GM12878 (cell line): ENCODE measurements at regions not wholly inside any gene's neighbourhood (a gene's known extent, or its start where the extent isn't known, plus 50 kb on each side); places are given as distances from the start of the nearest gene placed in this dataset.

ENCODE experiments used
- ATAC-seq: fragments of 200-7000 bp; cut with Tn5 transposase; 3 replicates; pipeline ENCODE4 v1.9.1; 2020; ENCODE audit warnings: mild to moderate bottlenecking, moderate library complexity
- BruUV-seq: library from RNA; stranded (reverse); fragments of 400-500 nt; replicated peaks from 2 replicates; lab custom pipeline; 2021; lab: Mats Ljungman, UMichigan
- CTCF ChIA-PET: fragments of 300-600 bp; sonication (Branson Sonifier 250); formaldehyde crosslinking; extraction: SDS; loops from one replicate; lab custom pipeline; 2021; ENCODE audit warnings: inconsistent platforms; lab: Yijun Ruan, JAX
- POLR2A ChIA-PET: fragments of 350-600 bp; formaldehyde crosslinking; extraction: SDS; loops from one replicate; lab custom pipeline; 2021; ENCODE audit warnings: inconsistent platforms; lab: Charles Lee
- RAD21 ChIA-PET: fragments of 300-600 bp; sonication (Branson Sonifier 250); formaldehyde crosslinking; loops from one replicate; lab custom pipeline; 2023; ENCODE audit warnings: antibody characterized with exemption; ENCODE audit not compliant: unreplicated experiment; lab: Charles Lee
- SMC1A ChIA-PET: fragments of 300-600 bp; sonication (Branson Sonifier 250); formaldehyde crosslinking; loops from one replicate; lab custom pipeline; 2023; ENCODE audit not compliant: unreplicated experiment, uncharacterized antibody; lab: Charles Lee
- DNase-seq: peaks from one replicate; pipeline ENCODE4 v3.0.0-alpha.2; 2011; ENCODE audit warnings: low read depth, low spot score
- FAIRE-seq: peaks from 3 replicates; lab custom pipeline; 2011; peaks lifted over from hg19 to GRCh38; lab: Jason Lieb, UNC
- H2AFZ ChIP-seq: 2 replicates; pipeline ENCODE4 v1.6.0; 2011; ENCODE audit warnings: low read depth, low read length, control low read depth; ENCODE audit not compliant: control insufficient read depth
- H3K27ac ChIP-seq: 2 replicates; pipeline ENCODE4 v1.5.1; 2011; ENCODE audit warnings: control low read depth; ENCODE audit not compliant: control insufficient read depth, insufficient read depth
- H3K27me3 ChIP-seq, 2 experiments: replicated peaks in 1 of 2; 2 replicates each; pipeline versions ENCODE4 v1.6.0 to v1.6.1; 2011; ENCODE audit warnings: low read length in 1 of 2; ENCODE audit not compliant: control insufficient read depth in 2 of 2, insufficient read depth in 2 of 2
- H3K36me3 ChIP-seq, 2 experiments: 2 replicates each; pipeline ENCODE4 v1.5.1; 2011; ENCODE audit warnings: low read length in 1 of 2; ENCODE audit not compliant: control insufficient read depth in 2 of 2, insufficient read depth in 2 of 2
- H3K4me1 ChIP-seq: 2 replicates; pipeline ENCODE4 v1.6.1; 2011; ENCODE audit warnings: mild to moderate bottlenecking, low read length, moderate library complexity, mixed read lengths; ENCODE audit not compliant: control insufficient read depth, insufficient read depth
- H3K4me2 ChIP-seq: 2 replicates; pipeline ENCODE4 v1.6.0; 2011; ENCODE audit warnings: control low read depth; ENCODE audit not compliant: control insufficient read depth, insufficient read depth
- H3K4me3 ChIP-seq: fragments of 200-600 bp; sonication (generic); 2 replicates; pipeline ENCODE4 v1.5.1; 2016
- H3K79me2 ChIP-seq: 2 replicates; pipeline ENCODE4 v1.6.0; 2011; ENCODE audit warnings: low read length; ENCODE audit not compliant: control insufficient read depth, insufficient read depth
- H3K9ac ChIP-seq: 2 replicates; pipeline ENCODE4 v1.8.0; 2011; ENCODE audit warnings: low read length, control low read depth, mixed read lengths; ENCODE audit not compliant: control insufficient read depth, insufficient read depth
- H3K9me3 ChIP-seq: replicated peaks from 3 replicates; pipeline ENCODE4 v1.5.1; 2011; ENCODE audit warnings: mild to moderate bottlenecking, low read length; ENCODE audit not compliant: control insufficient read depth, insufficient read depth
- H4K20me1 ChIP-seq: 2 replicates; pipeline ENCODE4 v1.6.0; 2011; ENCODE audit not compliant: control insufficient read depth, insufficient read depth
- CBX3 ChIP-seq: fragments of 200-600 bp; sonication (generic); IDR thresholded peaks from 2 replicates; pipeline ENCODE4 v1.6.1; 2016; ENCODE audit warnings: low read depth, borderline replicate concordance
- CHD2 ChIP-seq: IDR thresholded peaks from 2 replicates; pipeline ENCODE4 v1.6.1; 2011; ENCODE audit warnings: low read depth, low read length, improper control_type of control experiment, borderline replicate concordance
- E2F8 ChIP-seq: fragments of 450-650 bp; IDR thresholded peaks from 2 replicates; pipeline ENCODE4 v1.6.1; 2018; ENCODE audit warnings: mild to moderate bottlenecking, low read depth, moderate library complexity; ENCODE audit not compliant: partially characterized antibody
- JUND ChIP-seq: IDR thresholded peaks from 2 replicates; pipeline ENCODE4 v1.6.1; 2012; ENCODE audit warnings: low read depth, mild to moderate bottlenecking, low read length, improper control_type of control experiment, moderate library complexity
- KAT2A ChIP-seq: conservative IDR thresholded peaks from 2 replicates; pipeline ENCODE4 v1.6.1; 2011; ENCODE audit warnings: low read depth, low read length; ENCODE audit not compliant: control insufficient read depth
- MEF2B ChIP-seq: fragments of 450-650 bp; IDR thresholded peaks from 2 replicates; pipeline ENCODE4 v1.6.1; 2018; ENCODE audit warnings: mild to moderate bottlenecking, moderate library complexity; ENCODE audit not compliant: partially characterized antibody, poor library complexity, severe bottlenecking
- MYB ChIP-seq: fragments of 150-350 bp; IDR thresholded peaks from 2 replicates; pipeline ENCODE4 v1.6.1; 2014; ENCODE audit warnings: mild to moderate bottlenecking, low read depth, low read length, borderline replicate concordance
- MYC ChIP-seq: IDR thresholded peaks from 2 replicates; pipeline ENCODE4 v1.6.1; 2011; ENCODE audit warnings: mild to moderate bottlenecking, low read length, moderate library complexity, inconsistent platforms; ENCODE audit not compliant: insufficient read depth, insufficient replicate concordance, insufficient read length, severe bottlenecking
- POU2F2 ChIP-seq: IDR thresholded peaks from 3 replicates; pipeline ENCODE4 v1.6.1; 2011; ENCODE audit warnings: low read depth, mild to moderate bottlenecking, low read length, borderline replicate concordance
- RCOR1 ChIP-seq: conservative IDR thresholded peaks from 2 replicates; pipeline ENCODE4 v1.6.1; 2012; ENCODE audit warnings: low read depth, low read length, improper control_type of control experiment
- SPI1 ChIP-seq: IDR thresholded peaks from 2 replicates; pipeline ENCODE4 v1.6.1; 2011; ENCODE audit warnings: low read depth, mild to moderate bottlenecking, low read length, moderate library complexity, borderline replicate concordance; ENCODE audit not compliant: insufficient read depth
- YBX1 ChIP-seq: fragments of 450-650 bp; IDR thresholded peaks from 2 replicates; pipeline ENCODE4 v1.6.1; 2016; ENCODE audit warnings: antibody characterized with exemption
- WGBS: methylation state at CpG from one replicate; pipeline ENCODE4 v1.1.6; 2016; ENCODE audit warnings: low lambda C conversion rate; ENCODE audit not compliant: insufficient replicate concordance, insufficient coverage; ENCODE audit errors: missing lambda C conversion rate; 5-methylcytosine and 5-hydroxymethylcytosine counted together
- in situ Hi-C: fragments of 300-500 bp; cut with MboI; formaldehyde crosslinking; loops from 9 replicates; pipeline ENCODE4 v1.14.3; 2018; ENCODE audit warnings: mixed read lengths
- intact Hi-C: fragments of 100-400 bp; cut with micrococcal nuclease; formaldehyde crosslinking; loops from one replicate; pipeline ENCODE4 v1.14.2; 2022; ENCODE audit not compliant: unreplicated experiment
- TF ChIP-seq, protein P1 (sequence below): IDR thresholded peaks from 2 replicates; pipeline ENCODE4 v1.6.1; 2011; ENCODE audit warnings: mild to moderate bottlenecking, low read depth, low read length, moderate library complexity; ENCODE audit not compliant: insufficient replicate concordance
- TF ChIP-seq, protein P2 (sequence below): IDR thresholded peaks from 2 replicates; pipeline ENCODE4 v1.6.1; 2012; ENCODE audit warnings: low read depth, low read length, improper control_type of control experiment
- TF ChIP-seq, protein P3 (sequence below): IDR thresholded peaks from 2 replicates; pipeline ENCODE4 v1.6.1; 2011; ENCODE audit warnings: low read depth, low read length, improper control_type of control experiment, borderline replicate concordance

DNA sequence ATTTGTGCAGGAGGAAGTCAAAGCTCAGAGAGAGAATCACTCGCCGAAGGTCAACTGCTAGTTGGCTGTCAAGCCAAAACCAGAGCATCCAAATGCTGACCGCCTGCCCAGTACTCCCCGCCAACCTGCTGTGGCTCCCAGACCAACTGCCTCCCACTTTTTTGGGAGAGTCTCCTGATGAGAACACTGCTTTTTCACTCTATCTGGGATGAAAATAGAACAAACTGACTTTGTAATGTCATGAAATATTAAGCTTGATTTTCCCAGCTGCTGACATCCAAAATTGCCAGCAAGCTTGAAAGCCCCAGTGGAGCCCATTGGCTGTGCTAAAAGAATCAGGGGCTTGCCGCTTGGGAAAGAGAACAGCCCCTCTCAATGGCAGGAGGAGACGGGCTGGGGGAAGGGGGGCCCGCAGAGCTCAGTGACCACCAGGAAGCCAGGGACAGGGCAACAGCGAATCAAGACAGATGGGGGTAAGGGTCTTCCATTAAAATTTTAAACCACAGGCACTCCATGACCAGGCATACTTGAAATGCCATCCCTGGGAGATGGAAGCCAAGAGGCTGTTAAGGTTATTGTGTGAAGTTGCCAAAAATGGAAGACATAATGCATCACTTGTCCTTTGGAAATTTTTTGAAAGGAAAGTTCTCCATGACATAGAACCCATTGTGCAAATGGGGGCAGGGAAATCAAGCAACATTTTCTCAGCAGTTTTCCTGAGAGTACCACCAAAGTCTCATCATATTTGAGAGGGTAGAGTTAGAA is 125.7 kb upstream of the CDH5 start (continued):
- no peak for TF ChIP-seq JUND
- TF ChIP-seq, all 136 proteins: peak for 0

- no peak overlapping the region for H3K27ac ChIP-seq
- no TSS peak for BruUV-seq
- ChIA-PET CTCF (no interaction called here), SMC1A (no interaction called here), POLR2A (no interaction called here), RAD21 (no interaction called here)
- no peaks in the 10 kb centered on the region for H3K4me1 ChIP-seq
- peaks cover 0 to 1% of the 10 kb centered on the region in 2 experiments; a peak in 2 of 4 replicates for H3K27me3 ChIP-seq
- intact Hi-C loops (no loop called here), in situ Hi-C loops (no loop called here)
- no peak overlapping the region for H3K4me2 ChIP-seq
- H3K4me3 ChIP-seq: no peak overlapping the region
- no peak for ATAC-seq
- H4K20me1 ChIP-seq: no peaks in the 10 kb centered on the region
- H3K9me3 ChIP-seq: no peaks in the 10 kb centered on the region
- no peak for DNase-seq
- FAIRE-seq: no peak
- H3K79me2 ChIP-seq: no peaks in the 10 kb centered on the region
- no peaks in the 10 kb centered on the region for H3K36me3 ChIP-seq
- WGBS: 32% methylated on average over 6 of the region's 6 CpGs
- H2AFZ ChIP-seq: no peak overlapping the region
- no peak overlapping the region for H3K9ac ChIP-seq
- TF ChIP-seq CBX3 (no peak), E2F8 (no peak), MEF2B (no peak), RCOR1 (no peak), MYB (no peak), SPI1 (no peak), POU2F2 (no peak), CHD2 (no peak), YBX1 (no peak), KAT2A (no peak), MYC (no peak)
- TF ChIP-seq, protein P1, sequence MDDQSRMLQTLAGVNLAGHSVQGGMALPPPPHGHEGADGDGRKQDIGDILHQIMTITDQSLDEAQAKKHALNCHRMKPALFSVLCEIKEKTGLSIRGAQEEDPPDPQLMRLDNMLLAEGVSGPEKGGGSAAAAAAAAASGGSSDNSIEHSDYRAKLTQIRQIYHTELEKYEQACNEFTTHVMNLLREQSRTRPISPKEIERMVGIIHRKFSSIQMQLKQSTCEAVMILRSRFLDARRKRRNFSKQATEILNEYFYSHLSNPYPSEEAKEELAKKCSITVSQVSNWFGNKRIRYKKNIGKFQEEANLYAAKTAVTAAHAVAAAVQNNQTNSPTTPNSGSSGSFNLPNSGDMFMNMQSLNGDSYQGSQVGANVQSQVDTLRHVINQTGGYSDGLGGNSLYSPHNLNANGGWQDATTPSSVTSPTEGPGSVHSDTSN: no peak
- TF ChIP-seq, protein P2, sequence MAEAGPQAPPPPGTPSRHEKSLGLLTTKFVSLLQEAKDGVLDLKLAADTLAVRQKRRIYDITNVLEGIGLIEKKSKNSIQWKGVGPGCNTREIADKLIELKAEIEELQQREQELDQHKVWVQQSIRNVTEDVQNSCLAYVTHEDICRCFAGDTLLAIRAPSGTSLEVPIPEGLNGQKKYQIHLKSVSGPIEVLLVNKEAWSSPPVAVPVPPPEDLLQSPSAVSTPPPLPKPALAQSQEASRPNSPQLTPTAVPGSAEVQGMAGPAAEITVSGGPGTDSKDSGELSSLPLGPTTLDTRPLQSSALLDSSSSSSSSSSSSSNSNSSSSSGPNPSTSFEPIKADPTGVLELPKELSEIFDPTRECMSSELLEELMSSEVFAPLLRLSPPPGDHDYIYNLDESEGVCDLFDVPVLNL: no peak
- TF ChIP-seq, protein P3, sequence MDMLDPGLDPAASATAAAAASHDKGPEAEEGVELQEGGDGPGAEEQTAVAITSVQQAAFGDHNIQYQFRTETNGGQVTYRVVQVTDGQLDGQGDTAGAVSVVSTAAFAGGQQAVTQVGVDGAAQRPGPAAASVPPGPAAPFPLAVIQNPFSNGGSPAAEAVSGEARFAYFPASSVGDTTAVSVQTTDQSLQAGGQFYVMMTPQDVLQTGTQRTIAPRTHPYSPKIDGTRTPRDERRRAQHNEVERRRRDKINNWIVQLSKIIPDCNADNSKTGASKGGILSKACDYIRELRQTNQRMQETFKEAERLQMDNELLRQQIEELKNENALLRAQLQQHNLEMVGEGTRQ: no peak
Measured at GRCh38 chr16:66240088-66240487, 126.4 kb upstream of the CDH5 start.
